ENCODE measurements at regions not wholly inside any gene's neighbourhood (a gene's known extent, or its start where the extent isn't known, plus 50 kb on each side); places are given as distances from the start of the nearest gene placed in this dataset.
A peak's percentile ranks its signal among the peaks of the same experiment; 100 is the strongest.

DNA sequence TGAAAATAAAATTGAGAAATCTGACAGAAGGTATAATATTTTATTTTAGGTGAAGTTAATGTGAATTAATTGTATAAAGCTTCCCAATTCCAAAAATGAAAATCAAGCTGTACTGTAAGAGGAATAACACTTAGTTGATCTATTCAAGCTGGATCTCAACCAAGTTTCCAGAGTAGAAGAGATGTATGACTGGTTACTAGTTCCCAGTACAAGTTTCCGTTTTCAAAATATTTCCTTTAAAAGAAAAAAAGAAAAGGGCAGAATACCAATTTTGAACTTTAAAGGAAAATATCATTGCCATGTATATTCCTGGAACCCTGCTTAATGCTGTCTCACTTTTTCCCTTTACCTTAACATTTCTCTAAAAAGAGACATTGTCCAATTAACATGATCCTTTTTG lies 308.5 kb downstream of the IRS1 start:
- no peaks in the 10 kb centered on the region for H3K36me3 ChIP-seq (ENCODE audit: control insufficient read depth, insufficient read depth, low read length, severe bottlenecking)
- H3K9ac ChIP-seq (ENCODE audit: low read length), result no peak overlapping the region
- peaks cover 7% of the 10 kb centered on the region for H3K4me1 ChIP-seq (ENCODE audit: control insufficient read depth, insufficient read depth, low read length)
- H3K9me3 ChIP-seq (ENCODE audit: control insufficient read depth, low read length), result peaks cover 4% of the 10 kb centered on the region
- H3K4me3 ChIP-seq (ENCODE audit: low read length), result no peak overlapping the region
- H3K27me3 ChIP-seq (replicated peaks; ENCODE audit: control insufficient read depth, insufficient read depth, low read length), result no peaks in the 10 kb centered on the region
- no peak for DNase-seq (ENCODE audit: low read depth)

DNA sequence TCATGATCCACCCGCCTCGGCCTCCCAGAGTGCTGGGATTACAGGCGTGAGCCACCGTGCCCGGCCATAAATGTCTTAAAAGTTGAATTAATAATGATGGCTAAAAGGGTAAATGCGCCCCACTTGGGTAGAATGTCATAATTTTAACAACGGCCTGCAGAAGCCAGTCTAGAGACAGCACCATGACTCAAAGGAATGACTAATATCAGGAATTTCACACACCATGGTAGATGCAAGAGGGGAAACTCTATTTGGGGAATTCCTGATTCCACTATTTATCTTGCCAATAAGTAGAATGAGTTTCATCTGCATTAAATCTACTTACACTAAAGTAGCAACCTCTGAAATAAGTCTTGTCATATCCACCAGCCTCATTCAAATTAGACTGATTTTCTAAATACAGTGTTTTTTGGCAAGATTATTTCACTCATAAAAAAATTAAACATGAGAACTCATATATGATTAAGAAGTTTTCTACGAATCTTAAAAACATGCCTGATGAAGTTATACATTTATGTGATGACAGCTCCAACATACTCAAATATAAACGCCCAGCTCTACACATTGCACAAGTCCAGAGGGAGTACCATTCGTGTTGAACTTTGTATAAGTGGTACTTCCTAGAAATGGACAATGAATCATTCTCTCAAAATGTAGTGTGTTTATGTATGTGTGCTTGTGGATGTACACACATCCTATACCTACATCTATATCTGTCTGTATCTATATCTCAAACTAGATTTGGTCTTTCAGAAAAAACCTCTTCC lies 309.7 kb downstream of the IRS1 start:
- Histone ChIP-seq H3K27me3 (replicated peaks; ENCODE audit: control insufficient read depth, insufficient read depth, low read length) (no peaks in the 10 kb centered on the region), H3K9me3 (ENCODE audit: control insufficient read depth, low read length) (peaks cover 4% of the 10 kb centered on the region), H3K9ac (ENCODE audit: low read length) (no peak overlapping the region), H3K4me1 (ENCODE audit: control insufficient read depth, insufficient read depth, low read length) (peaks cover 7% of the 10 kb centered on the region), H3K4me3 (ENCODE audit: low read length) (no peak overlapping the region), H3K36me3 (ENCODE audit: control insufficient read depth, insufficient read depth, low read length, severe bottlenecking) (no peaks in the 10 kb centered on the region)
- DNase-seq (ENCODE audit: low read depth), result peak; percentile 61

GRCh38 chr2:226488034-226488433 lies 311.6 kb downstream of the IRS1 start:
- H3K36me3 ChIP-seq (ENCODE audit: control insufficient read depth, insufficient read depth, low read length, severe bottlenecking), result no peaks in the 10 kb centered on the region
- peaks cover 7% of the 10 kb centered on the region for H3K4me1 ChIP-seq (ENCODE audit: control insufficient read depth, insufficient read depth, low read length)
- H3K4me3 ChIP-seq (ENCODE audit: low read length), result no peak overlapping the region
- DNase-seq (ENCODE audit: low read depth), result no peak
- H3K9ac ChIP-seq (ENCODE audit: low read length), result no peak overlapping the region
- H3K27me3 ChIP-seq (replicated peaks; ENCODE audit: control insufficient read depth, insufficient read depth, low read length), result no peaks in the 10 kb centered on the region
- H3K9me3 ChIP-seq (ENCODE audit: control insufficient read depth, low read length), result peaks cover 4% of the 10 kb centered on the region

DNA sequence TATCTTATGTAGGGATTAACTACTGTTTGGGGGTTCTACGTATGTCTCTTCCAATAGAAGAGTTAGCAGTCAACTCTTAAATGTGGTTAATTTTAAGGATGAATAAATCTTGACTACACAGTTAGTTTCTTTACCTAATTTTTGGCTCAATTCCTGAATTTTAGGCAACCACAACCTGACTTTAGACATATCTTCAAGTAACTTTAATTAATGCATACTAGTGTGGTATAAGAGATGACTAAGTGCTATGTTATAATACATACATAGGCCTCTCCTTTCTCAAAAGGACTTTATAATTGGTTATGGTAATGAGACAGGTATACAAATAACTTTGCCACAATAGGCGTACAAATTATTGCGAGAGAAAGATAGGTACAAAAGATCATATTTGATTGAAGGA lies 312.0 kb downstream of the IRS1 start:
- peaks cover 4% of the 10 kb centered on the region for H3K9me3 ChIP-seq (ENCODE audit: control insufficient read depth, low read length)
- no peak overlapping the region for H3K4me3 ChIP-seq (ENCODE audit: low read length)
- H3K4me1 ChIP-seq (ENCODE audit: control insufficient read depth, insufficient read depth, low read length), result peaks cover 7% of the 10 kb centered on the region
- H3K36me3 ChIP-seq (ENCODE audit: control insufficient read depth, insufficient read depth, low read length, severe bottlenecking), result no peaks in the 10 kb centered on the region
- no peak overlapping the region for H3K9ac ChIP-seq (ENCODE audit: low read length)
- no peak for DNase-seq (ENCODE audit: low read depth)
- H3K27me3 ChIP-seq (replicated peaks; ENCODE audit: control insufficient read depth, insufficient read depth, low read length), result no peaks in the 10 kb centered on the region

- DNase-seq (ENCODE audit: low read depth), result peak; percentile 47
- H3K4me3 ChIP-seq (ENCODE audit: low read length), result no peak overlapping the region
- H3K36me3 ChIP-seq (ENCODE audit: control insufficient read depth, insufficient read depth, low read length, severe bottlenecking), result no peaks in the 10 kb centered on the region
- no peak overlapping the region for H3K9ac ChIP-seq (ENCODE audit: low read length)
- H3K4me1 ChIP-seq (ENCODE audit: control insufficient read depth, insufficient read depth, low read length), result peaks cover 2% of the 10 kb centered on the region
- H3K9me3 ChIP-seq (ENCODE audit: control insufficient read depth, low read length), result no peaks in the 10 kb centered on the region
- no peaks in the 10 kb centered on the region for H3K27me3 ChIP-seq (replicated peaks; ENCODE audit: control insufficient read depth, insufficient read depth, low read length)
Measured at GRCh38 chr2:226483745-226484619, 315.6 kb downstream of the IRS1 start.

DNA sequence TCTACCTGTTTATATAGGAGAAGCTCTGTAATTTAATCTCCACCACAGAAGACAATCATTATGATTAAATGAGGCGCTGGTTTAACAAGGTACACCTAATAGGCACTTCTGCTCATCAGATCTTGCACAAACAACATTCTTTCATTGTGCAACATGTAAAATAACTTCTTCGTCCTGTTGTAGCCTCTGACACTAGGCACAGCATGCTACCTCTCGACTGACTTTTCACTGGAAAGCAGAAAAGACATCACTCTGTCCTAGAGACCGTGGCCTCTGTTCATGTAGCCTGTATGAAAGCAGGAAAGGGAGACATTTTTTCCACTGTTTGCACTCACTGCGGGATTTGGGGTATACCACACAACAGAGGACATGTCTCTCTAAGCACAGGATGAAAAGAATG lies 316.5 kb downstream of the IRS1 start:
- Histone ChIP-seq H3K4me3 (ENCODE audit: low read length) (no peak overlapping the region), H3K9me3 (ENCODE audit: control insufficient read depth, low read length) (no peaks in the 10 kb centered on the region), H3K36me3 (ENCODE audit: control insufficient read depth, insufficient read depth, low read length, severe bottlenecking) (no peaks in the 10 kb centered on the region), H3K4me1 (ENCODE audit: control insufficient read depth, insufficient read depth, low read length) (peaks cover 10% of the 10 kb centered on the region), H3K9ac (ENCODE audit: low read length) (no peak overlapping the region), H3K27me3 (replicated peaks; ENCODE audit: control insufficient read depth, insufficient read depth, low read length) (no peaks in the 10 kb centered on the region)
- peak; percentile 8 for DNase-seq (ENCODE audit: low read depth)

GRCh38 chr2:226478109-226478809 lies 321.4 kb downstream of the IRS1 start:
- Histone ChIP-seq H3K36me3 (ENCODE audit: control insufficient read depth, insufficient read depth, low read length, severe bottlenecking) (no peaks in the 10 kb centered on the region), H3K9ac (ENCODE audit: low read length) (peak overlapping the region; percentile 64), H3K4me1 (ENCODE audit: control insufficient read depth, insufficient read depth, low read length) (peaks cover 35% of the 10 kb centered on the region), H3K27me3 (replicated peaks; ENCODE audit: control insufficient read depth, insufficient read depth, low read length) (no peaks in the 10 kb centered on the region), H3K9me3 (ENCODE audit: control insufficient read depth, low read length) (no peaks in the 10 kb centered on the region), H3K4me3 (ENCODE audit: low read length) (no peak overlapping the region)
- DNase-seq (ENCODE audit: low read depth), result peak; percentile 88

- Histone ChIP-seq H3K27me3 (replicated peaks; ENCODE audit: control insufficient read depth, insufficient read depth, low read length) (no peaks in the 10 kb centered on the region), H3K36me3 (ENCODE audit: control insufficient read depth, insufficient read depth, low read length, severe bottlenecking) (no peaks in the 10 kb centered on the region), H3K4me3 (ENCODE audit: low read length) (peak overlapping the region; percentile 30), H3K9ac (ENCODE audit: low read length) (peak overlapping the region; percentile 64), H3K9me3 (ENCODE audit: control insufficient read depth, low read length) (no peaks in the 10 kb centered on the region), H3K4me1 (ENCODE audit: control insufficient read depth, insufficient read depth, low read length) (peaks cover 35% of the 10 kb centered on the region)
- peak; percentile 11 for DNase-seq (ENCODE audit: low read depth)
Measured at GRCh38 chr2:226477221-226478108, 322.2 kb downstream of the IRS1 start.

DNA sequence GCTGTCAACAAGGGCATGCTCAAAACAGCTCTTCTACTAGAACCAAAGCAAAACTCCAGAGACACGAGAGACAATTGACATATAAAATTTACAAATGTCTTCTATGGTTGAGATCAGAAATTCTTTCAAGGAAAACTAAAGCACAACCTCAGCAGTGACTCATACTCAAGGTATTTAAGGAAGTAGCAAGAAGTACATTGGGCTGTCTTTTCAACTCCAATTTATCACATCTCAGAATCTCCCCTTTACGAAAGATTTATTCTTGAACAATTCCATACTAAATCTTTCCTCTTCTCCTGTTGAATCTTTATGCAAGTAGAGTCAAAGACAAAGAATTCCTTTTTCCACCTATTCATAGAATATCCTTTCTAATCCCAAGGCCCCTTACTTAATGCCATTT lies 324.0 kb downstream of the IRS1 start:
- no peaks in the 10 kb centered on the region for H3K36me3 ChIP-seq (ENCODE audit: control insufficient read depth, insufficient read depth, low read length, severe bottlenecking)
- peak; percentile 70 for DNase-seq (ENCODE audit: low read depth)
- H3K9me3 ChIP-seq (ENCODE audit: control insufficient read depth, low read length), result no peaks in the 10 kb centered on the region
- no peak overlapping the region for H3K4me3 ChIP-seq (ENCODE audit: low read length)
- peaks cover 35% of the 10 kb centered on the region for H3K4me1 ChIP-seq (ENCODE audit: control insufficient read depth, insufficient read depth, low read length)
- no peaks in the 10 kb centered on the region for H3K27me3 ChIP-seq (replicated peaks; ENCODE audit: control insufficient read depth, insufficient read depth, low read length)
- H3K9ac ChIP-seq (ENCODE audit: low read length), result no peak overlapping the region

GRCh38 chr2:226474131-226474530 lies 325.5 kb downstream of the IRS1 start:
- no peak for DNase-seq (ENCODE audit: low read depth)
- Histone ChIP-seq H3K27me3 (replicated peaks; ENCODE audit: control insufficient read depth, insufficient read depth, low read length) (no peaks in the 10 kb centered on the region), H3K4me1 (ENCODE audit: control insufficient read depth, insufficient read depth, low read length) (peaks cover 35% of the 10 kb centered on the region), H3K9ac (ENCODE audit: low read length) (no peak overlapping the region), H3K36me3 (ENCODE audit: control insufficient read depth, insufficient read depth, low read length, severe bottlenecking) (no peaks in the 10 kb centered on the region), H3K9me3 (ENCODE audit: control insufficient read depth, low read length) (no peaks in the 10 kb centered on the region), H3K4me3 (ENCODE audit: low read length) (no peak overlapping the region)
